Hepatic stellate cell (primary cell): ENCODE measurements at regions not wholly inside any gene's neighbourhood (a gene's known extent, or its start where the extent isn't known, plus 50 kb on each side); places are given as distances from the start of the nearest gene placed in this dataset.
A peak's percentile ranks its signal among the peaks of the same experiment; 100 is the strongest.

Experiments used
- DNase-seq: peaks from one replicate; pipeline ENCODE4 v3.0.0; 2011; ENCODE audit warnings: low spot score

DNA sequence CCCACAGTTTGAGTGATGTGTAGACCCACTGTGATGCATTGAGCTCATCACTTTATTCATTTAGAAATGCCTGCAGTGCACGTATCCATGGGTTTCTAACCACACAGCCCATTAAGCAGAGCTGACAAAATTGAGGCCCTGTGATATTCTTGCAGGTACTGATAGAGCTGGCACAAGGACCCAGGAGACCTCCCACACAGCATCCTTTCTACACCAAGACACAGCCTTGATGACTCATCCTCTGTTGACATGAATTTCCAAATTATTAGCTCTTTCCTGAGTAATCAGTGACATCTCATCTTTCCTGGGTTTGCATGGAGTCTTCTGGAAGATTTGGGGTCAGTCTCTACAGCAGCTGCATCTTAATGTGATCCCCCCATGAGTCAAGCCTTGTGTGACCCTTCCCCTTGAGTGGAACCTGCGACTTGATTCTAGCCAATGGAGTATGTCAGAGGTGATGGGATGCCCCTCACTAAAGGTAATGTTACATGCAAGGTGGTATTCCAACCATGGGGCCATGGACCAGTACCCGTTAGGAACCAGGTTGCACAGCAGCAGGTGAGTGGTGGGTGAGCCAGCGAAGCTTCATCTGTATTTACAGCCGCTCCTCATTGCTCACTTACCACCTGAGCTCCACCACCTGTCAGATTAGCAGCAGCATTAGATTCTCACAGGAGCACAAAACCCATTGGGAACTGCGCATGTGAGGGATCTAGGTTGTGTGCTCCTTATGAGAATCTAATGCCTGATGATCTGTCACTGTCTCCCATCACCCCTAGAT is 181.1 kb upstream of the ARL4C start:
- DNase-seq, result no peak

DNA sequence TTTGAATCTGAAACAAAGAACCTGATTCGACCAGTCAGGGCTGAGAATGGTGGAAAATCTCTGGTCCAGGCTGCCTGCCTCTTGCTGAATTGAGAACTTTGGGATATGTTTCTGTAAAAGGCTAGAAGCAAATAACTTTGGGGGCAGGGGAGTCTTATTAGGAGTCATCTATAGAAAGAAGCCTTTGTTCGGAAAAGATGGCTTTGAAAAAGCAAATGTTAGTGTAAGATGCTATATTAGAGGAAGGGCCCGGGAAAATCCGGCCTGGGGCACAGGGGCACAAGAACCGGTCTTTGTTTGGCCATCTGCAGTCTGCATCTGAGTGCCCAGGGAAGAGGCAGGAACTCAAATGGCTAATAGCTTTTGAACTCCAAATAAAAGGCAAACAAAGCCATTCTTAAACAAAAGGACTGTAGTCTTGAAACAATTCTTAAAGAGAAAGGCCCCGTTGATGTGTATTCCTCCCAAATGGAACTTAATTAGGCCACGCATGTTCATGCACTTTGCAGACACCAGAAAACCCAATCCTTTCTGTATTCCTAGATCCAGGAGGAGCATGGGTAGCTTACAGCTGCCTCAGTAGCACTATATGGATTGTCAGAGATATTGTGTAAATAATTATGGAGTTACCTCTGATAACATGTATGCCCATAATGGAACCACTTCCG is 180.0 kb upstream of the ARL4C start:
- no peak for DNase-seq

DNA sequence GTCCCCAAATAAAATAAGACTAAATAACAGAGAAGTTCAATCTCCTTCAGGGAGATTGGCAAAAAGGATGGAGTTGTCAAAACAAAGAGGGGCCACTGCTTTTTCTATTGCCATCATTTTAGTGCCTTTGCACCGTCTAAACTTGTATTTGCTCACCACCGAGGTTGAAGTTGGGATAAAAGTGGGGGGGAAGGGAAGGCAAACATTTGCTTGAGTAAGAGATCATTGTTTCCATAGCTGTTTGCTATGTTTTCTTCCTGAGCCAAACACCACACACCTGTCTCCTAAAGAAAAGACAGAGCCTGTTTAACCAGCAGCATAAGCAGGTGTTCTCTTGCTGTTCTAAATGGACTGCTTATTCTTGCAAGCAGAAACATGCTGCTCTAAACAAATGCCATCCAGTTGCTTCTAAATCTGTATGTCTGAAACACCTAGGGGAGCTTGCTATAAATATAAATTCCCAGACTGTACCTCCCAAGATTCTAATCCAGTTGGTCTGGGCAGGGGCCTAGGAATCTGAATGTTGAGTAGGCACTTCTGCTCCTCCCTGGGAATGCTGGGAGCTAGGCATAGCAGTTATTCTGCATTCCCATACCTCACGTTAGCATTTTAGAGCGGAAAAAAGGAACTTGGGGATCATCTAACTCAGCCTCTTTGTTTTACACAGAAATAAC is 179.4 kb upstream of the ARL4C start:
- DNase-seq, result no peak

DNA sequence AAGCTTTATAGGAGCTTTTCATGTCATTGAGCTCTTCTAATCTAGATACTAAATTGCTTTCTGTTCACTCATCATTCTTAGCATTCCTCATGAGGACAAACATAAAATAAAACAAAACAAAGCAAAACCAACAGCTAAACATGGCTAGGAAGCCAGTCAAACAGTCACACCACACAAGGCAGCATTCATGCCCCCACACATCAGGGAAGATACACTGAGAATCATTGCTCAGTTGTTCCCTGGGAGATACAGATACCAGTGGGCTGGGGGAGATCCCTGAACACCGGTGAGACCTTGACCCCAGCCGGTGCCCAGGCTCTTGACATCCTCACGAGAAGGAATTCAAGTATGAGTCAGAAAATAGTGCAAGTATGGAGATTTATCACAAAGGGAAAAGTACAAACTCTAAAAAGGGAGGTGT is 177.9 kb upstream of the ARL4C start:
- peak; percentile 60 for DNase-seq

DNA sequence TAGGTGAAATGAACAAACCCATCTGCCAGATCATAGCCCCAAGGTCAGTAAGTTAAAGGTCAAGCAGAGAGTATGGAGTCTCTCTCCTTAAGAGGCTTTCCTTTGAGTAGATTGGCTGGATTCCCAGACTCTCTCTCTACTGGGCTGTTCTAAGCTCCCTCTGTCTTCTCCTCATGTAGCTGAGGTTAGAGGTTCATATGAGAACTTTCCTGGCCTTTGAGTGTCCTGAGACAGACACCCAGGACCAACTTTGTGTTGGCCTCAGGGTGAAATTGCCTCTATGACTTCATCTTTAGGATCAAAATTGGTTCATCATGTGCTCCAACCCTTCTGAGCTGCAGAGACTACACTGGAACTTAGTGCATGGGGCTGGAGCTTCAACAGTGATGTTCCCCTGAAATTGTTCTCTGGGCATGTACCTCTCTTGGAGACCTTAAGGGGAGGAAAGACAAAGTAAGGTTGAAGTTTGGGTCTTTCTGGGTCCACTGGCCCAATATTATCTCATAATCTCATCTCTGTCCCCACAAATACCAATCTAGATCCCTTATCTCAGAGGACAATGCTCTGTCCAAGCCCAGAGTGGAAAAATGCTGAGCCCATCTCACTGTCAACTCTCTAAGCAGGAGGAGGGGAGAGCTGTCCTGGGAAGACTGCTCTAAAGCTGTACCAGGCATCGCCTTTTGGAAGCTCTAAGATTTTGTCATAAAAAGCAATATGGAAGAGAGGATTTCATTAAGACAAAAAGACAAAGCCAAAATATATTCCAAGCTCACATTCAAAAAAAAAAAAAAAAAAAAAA is 177.3 kb upstream of the ARL4C start:
- DNase-seq, result no peak

DNA sequence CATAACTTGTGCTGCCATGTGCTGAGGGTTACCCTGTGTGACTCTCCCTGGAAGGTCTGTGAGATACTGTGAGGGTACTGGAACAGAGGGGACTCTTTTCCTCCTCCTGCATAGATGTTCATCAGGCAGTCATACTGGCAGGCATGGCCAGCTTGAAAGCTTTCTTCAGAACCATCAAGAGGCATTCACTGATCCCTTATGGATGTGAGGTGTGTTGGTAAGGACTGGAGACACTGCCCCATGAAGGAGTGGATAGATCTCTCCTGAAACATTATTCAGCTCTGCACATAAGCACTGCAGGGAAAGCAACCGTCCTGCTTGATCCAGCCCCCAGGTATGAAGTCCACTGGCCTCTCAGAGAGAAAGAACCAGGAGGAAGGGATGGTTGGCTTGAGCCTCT is 176.6 kb upstream of the ARL4C start:
- no peak for DNase-seq

DNA sequence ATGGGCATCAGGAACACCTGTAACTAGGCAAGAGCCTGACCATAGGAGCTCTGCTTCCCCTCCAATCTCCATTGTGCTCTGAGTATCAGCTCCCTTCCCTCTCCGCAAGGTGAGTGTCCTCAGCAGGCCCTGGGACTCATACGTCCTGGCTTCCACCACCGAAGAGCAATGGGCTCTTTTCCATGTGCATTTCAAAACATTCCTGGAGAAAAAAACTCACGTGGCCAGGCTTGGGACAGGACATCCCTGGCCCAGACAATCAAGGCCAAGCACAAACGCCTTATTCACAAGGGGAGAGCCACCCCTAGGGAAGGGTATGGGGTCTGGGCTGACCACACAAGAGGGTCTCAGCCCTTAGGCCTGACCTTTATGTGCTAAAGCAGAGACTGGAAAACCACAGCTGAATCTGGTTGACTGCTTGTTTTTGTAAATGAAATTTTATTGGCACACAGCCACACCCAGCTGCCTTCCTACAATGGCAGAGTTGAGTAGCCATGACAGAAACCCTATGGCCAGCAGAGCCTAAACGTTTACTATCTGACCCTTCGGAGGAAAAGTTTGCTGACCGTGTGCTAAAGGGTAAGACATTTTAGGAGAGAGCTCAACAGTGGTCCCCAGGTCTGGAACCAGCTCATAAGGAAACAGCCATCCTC is 175.7 kb upstream of the ARL4C start:
- DNase-seq, result no peak

DNA sequence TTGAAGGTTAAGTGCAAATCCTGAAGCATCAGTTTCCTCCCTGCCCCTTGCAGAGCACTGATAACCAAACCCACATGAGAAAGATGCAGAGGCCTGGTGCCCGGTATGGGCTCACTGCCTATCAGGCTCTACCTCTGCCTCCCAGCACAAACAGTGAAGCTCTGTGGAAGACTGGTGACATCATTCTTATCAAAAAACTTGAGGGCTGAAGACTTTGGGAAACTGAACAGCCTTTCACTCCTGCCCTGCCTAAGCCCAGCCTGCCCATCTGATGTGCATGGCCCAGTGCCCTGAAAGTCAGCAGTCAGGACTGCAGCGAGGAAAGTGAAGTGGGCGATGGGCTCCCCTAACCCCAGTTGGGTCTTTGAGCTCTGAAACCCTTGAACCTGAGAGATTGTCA is 174.8 kb upstream of the ARL4C start:
- no peak for DNase-seq

DNA sequence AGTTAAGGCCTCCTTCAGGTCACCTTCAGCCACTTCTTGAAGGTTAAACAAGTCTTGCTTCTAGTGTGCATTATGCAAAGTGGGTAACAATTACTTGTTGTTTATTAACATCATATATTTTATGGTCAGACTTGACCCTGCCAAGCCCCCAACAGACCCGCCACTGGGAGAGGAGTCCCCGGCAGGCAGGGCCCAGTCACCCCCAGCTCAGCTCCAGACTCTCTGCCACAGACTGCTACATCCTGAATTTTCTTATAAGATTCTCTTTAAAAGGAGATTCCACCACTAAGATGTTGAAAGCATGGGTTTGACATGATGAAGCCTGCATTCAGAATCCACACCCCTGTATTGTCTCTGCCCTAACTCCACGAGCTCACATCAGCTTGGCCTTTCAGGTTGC is 174.3 kb upstream of the ARL4C start:
- DNase-seq, result no peak

DNA sequence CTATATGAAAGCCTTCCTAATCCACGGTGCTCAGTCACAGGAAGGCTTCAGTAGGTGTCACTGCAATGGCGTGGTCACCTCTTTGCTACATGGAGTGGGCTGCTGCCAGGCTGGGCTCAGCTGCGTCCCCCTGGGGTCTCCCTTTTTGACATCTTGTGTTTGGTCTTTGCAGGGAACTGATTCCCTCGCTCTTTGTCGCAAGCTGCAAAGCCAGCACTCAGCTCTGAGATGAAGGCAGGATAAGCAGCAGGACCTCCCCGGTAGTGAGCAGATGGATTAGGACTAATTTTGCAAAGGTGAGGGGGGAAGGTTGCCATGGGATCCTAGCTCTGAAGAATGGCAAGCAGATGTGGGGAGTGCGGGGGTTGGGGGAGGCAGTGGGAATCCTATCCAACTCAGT is 173.9 kb upstream of the ARL4C start:
- DNase-seq, result no peak

DNA sequence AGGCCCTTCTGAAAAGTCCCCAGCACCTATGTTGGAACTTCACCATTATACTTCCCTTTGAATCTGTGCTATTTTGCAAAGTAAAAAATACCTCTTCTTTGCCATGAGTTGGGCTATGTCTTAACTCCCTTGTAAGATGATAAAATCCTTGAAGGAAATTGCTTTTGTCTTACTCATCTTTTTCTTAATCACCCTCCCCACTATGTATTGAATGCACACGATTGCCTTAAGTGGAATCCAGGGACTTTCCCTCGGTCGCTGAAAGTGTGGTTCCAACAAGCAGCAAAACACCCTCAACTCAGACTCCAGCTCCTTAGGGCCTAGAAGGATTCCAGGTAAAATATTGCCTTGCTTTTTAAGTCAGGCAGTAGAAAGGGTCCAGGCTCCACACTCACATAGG is 173.2 kb upstream of the ARL4C start:
- peak; percentile 51 for DNase-seq

DNA sequence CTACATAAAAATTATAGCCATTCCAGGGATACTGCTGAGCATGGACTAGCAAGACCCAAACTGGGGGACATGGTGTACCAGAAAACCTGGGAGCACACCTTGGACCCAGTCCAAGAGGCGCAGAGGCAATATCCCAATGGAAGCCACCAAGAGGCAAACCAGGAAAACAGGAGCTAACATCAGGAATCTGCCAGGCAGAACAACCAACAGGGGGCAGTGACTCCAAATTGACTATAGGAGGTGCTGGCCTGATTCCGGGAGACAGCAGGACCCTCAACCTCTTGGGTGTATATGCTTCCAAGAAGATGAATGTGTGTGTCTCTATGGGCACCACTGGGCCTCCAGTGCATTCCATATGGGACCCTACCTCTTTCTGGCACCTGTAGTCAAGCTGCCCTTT is 172.7 kb upstream of the ARL4C start:
- DNase-seq, result no peak

DNA sequence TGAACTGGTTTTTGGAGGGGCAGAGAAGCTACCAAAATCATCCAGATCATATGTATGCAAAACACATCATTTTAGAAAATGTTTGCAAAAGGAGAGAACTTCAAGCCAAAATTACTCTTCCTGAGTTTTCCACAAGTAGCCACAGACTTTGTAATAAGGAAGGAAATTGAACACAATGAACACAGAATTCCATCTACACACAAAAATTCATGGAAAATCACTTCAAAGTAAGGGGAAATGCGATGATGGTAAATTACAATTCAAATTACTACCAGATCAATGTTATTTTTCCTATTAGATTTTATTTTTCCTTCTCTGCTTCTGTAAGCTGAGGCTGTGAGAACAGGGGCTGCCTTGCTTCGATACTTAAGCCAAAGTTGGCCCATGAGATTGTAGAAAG is 172.1 kb upstream of the ARL4C start:
- DNase-seq, result no peak

DNA sequence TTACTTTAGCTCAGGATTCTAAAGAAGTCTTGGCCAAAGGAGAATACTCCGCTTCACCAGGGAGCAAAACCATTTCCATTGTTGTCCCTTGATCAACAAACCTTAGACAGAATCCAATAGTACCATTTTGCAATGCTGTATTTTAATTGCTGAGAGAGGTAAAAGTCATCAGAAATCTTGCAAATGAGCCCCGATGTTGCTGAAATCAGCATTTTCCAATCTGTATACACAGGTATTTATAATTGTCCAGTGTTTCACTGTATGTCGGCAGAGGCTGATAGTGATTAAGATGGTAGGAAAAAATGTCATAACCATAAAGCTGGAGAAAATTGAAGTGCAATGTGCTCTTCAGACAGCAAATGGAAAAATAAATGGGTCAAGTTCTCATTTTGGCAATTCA is 170.0 kb upstream of the ARL4C start:
- no peak for DNase-seq

DNA sequence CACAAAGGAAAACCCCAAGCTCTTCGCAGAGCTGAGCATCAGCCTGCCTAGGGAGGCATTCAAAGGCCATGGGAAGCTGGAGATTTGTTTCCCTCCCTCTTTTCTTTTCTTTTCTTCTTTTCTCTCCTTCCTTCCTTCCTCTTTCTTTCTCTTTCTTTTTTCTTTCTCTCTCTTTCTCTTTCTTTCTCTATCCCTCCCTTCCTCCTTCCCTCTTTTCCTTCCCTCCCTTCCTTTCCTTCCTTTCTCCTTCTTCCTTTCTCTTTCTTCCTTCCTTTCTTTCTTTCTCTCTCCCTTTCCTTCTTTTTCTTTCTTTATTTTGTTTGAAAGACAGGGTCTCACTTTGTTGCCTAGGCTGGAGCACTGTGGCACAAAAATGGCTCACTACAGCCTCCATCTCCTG is 168.4 kb upstream of the ARL4C start:
- no peak for DNase-seq

DNA sequence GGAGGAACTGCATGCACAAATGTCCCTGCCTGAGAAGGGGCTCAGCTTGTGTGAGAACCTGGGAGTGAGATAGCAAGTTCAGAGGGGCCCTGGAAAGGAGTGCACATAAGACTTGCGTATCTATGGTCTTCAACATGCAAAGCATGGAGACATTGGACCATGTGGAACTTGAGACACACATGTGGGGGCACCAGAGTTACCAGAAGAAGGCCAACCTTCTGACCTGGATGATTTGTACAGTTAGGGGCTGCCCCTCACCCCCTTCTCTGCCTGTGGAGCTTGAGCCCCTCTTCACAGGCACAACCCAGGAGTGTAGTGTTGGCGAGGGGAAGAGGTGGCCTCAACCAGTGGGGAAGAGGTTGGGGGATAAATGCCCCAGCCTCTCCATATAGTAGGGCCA is 165.0 kb upstream of the ARL4C start:
- no peak for DNase-seq

DNA sequence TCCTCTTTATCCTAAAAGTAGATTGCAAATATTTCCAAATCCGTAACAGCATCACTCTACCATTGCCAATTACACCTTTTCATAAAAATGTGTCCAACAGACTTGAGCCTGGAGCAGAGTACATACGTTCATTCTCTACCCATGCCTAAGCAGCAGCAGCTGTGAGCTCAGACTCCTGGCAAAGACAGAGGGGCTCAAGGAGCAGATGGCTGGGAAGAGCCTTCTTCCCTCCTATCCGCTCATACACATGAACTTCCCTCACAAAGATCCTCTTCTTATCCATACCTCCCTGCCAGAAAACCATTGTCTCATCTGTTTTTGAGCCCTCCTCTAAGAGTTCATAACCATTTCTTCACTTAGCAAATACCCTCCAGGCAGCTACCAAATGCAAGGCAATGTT is 164.3 kb upstream of the ARL4C start:
- DNase-seq, result no peak

DNA sequence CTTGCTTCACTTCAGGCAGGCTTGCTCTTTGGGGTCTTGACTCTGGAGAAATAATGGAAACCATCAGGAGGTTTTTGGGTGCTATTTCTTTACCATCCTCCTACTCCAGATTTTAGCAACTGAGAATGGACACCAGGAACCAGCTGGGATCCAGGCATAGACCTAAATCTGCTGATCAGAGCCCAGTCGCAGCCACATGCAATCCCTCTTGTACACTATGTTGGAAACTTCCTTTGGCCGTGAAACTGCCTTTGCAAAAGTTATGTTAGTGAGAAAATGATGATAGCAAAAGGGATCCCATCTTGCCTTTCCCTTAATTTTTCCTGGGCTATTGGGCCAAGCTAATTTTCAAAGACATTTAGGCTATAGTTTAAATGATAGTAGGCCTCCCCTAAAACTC is 158.8 kb upstream of the ARL4C start:
- DNase-seq, result no peak

DNA sequence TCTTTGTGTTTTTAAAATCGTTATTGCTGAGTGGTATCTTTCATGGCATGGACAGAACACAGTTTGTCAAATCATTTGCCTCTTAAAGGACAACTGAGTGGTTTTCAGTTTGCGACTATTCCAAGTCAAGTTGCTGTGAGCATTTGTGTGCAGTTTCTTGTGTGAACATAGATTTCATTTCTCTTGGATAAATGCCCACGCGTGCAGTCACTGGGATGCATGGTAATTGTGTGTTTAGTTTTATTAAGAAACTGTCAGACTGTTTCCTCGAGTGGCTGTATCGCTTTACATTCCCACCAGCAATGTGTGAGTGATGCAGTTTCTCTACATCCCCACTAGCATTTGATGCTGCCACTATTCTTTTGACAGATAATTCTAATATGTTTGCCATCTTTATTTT is 154.0 kb upstream of the ARL4C start:
- no peak for DNase-seq

DNA sequence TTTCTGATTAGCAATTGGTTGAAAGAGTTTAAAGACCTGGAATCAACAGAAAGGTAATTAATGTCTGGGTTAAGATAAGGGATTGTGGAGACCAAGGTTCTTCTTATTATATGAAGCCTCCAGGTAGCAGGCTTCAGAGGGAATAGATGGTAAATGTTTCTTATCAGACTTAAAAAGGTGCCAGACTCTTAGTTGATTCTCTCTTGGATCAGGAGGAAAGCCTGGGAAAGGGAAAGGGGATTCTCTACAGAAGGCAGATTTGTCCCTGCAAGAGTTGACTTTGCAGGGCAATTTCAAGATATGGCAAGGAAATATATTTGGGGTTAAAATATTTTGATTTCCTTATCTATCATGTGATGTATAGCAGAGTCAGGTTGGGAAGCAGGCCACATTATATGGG is 153.1 kb upstream of the ARL4C start:
- DNase-seq, result no peak

DNA sequence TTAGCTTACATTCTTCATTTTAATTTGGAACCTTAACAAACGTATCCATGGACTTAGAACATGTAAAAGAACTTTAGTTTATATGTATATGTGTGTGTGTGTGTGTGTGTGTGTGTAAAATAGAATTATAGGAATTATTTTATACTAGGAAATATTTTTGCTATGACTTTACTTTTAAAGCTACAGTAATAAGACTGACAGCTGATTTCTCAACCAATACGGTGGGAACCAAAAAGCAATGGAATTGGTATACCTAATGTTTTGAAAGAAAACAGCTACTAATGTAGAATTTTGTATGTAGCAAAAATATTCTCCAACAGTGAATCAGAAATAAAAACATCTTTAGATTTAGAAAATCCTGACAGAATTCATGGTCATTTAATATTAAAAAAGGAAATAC is 146.5 kb upstream of the ARL4C start:
- DNase-seq, result no peak

DNA sequence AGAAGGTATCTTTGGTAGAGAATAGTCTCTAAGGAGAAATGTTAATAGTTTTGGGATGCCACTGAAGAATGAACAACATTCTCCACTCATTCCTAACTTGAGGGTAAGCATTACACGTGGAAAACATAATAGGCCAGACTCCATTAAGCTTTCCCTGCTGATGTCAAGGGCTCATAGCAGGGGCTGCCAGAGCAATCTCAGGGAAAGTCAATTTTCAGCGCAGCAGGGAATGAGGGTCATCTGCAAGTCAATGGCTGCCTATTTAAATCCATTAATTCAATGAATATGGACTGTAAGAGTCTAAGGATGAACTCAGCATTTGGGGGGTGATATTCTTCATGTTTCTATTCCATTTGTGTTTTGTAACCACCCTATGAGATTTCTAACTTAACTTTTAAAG is 144.2 kb upstream of the ARL4C start:
- DNase-seq, result no peak
